Left kidney (tissue), 1 donor: ENCODE measurements at regions not wholly inside any gene's neighbourhood (a gene's known extent, or its start where the extent isn't known, plus 50 kb on each side); places are given as distances from the start of the nearest gene placed in this dataset.
"Not testable (repeated sequence)": the region's sequence is repeated elsewhere in the genome, so short reads cannot be mapped to it uniquely, and the experiment has no call there.

ENCODE experiments used
- DNase-seq: peaks from one replicate; pipeline ENCODE4 v3.0.0-alpha.2; 2013

GRCh38 chr12:66775871-66776270, 97.0 kb upstream of the GRIP1 start:
- DNase-seq: no peak

- no peak for DNase-seq
These were observed 98.1 kb upstream of the GRIP1 start for GRCh38 chr12:66776974-66777373.

GRCh38 chr12:66779466-66779865, 100.6 kb upstream of the GRIP1 start:
- DNase-seq: no peak

- no peak for DNase-seq
These were observed 107.8 kb upstream of the GRIP1 start for GRCh38 chr12:66786531-66787308.

- DNase-seq: no peak
These were observed 120.7 kb upstream of the GRIP1 start for GRCh38 chr12:66799551-66799950.

- no peak for DNase-seq
These were observed 121.2 kb upstream of the GRIP1 start for GRCh38 chr12:66800046-66800445.

- no peak for DNase-seq
These were observed 125.1 kb upstream of the GRIP1 start for GRCh38 chr12:66803930-66804329.

- no peak for DNase-seq
These were observed 125.7 kb upstream of the GRIP1 start for GRCh38 chr12:66804563-66804974.

- DNase-seq: no peak
These were observed 129.7 kb upstream of the GRIP1 start for GRCh38 chr12:66808606-66809005.

GRCh38 chr12:66813137-66813892, 134.4 kb upstream of the GRIP1 start:
- no peak for DNase-seq

- no peak for DNase-seq
These were observed 140.7 kb upstream of the GRIP1 start for GRCh38 chr12:66819587-66819986.

- DNase-seq: no peak
These were observed 144.1 kb upstream of the GRIP1 start for GRCh38 chr12:66822961-66823360.

- DNase-seq: no peak
These were observed 145.1 kb upstream of the GRIP1 start for GRCh38 chr12:66823857-66824570.

- not testable (repeated sequence) for DNase-seq
These were observed 147.0 kb upstream of the GRIP1 start for GRCh38 chr12:66825921-66826320.

- no peak for DNase-seq
These were observed 150.9 kb upstream of the GRIP1 start for GRCh38 chr12:66829660-66830325.

GRCh38 chr12:66831495-66831894, 152.6 kb upstream of the GRIP1 start:
- DNase-seq: no peak

GRCh38 chr12:66832997-66833396, 154.1 kb upstream of the GRIP1 start:
- DNase-seq: no peak

GRCh38 chr12:66836623-66837310, 157.9 kb upstream of the GRIP1 start:
- DNase-seq: no peak

- DNase-seq: no peak
These were observed 158.4 kb upstream of the GRIP1 start for GRCh38 chr12:66837311-66837627.

- DNase-seq: no peak
These were observed 159.5 kb upstream of the GRIP1 start for GRCh38 chr12:66838366-66838765.

GRCh38 chr12:66848967-66849366, 170.1 kb upstream of the GRIP1 start:
- no peak for DNase-seq

- DNase-seq: no peak
These were observed 172.3 kb upstream of the GRIP1 start for GRCh38 chr12:66851134-66851533.
